ENCODE measurements at regions not wholly inside any gene's neighbourhood (a gene's known extent, or its start where the extent isn't known, plus 50 kb on each side); places are given as distances from the start of the nearest gene placed in this dataset.

DNA sequence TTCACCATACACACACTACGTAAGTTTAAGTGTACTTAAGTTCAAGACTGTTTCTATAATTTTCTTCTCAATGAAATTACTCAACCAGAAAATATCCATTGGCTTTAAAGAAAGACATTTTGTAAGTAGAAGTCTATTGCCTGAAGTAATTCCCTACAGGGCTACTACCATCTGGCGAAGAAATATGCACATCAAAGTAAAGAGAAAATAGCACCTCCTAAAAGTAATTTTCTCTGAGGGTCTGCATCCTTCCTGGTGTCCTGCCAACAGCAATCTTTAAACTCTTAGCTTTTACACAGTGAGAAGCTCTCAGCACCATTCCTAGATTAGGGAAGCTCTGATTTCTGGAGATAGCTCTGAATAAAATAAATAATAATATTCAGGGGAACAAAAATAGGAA is 498.5 kb upstream of the TYRP1 start:
- TF ChIP-seq, protein P1, sequence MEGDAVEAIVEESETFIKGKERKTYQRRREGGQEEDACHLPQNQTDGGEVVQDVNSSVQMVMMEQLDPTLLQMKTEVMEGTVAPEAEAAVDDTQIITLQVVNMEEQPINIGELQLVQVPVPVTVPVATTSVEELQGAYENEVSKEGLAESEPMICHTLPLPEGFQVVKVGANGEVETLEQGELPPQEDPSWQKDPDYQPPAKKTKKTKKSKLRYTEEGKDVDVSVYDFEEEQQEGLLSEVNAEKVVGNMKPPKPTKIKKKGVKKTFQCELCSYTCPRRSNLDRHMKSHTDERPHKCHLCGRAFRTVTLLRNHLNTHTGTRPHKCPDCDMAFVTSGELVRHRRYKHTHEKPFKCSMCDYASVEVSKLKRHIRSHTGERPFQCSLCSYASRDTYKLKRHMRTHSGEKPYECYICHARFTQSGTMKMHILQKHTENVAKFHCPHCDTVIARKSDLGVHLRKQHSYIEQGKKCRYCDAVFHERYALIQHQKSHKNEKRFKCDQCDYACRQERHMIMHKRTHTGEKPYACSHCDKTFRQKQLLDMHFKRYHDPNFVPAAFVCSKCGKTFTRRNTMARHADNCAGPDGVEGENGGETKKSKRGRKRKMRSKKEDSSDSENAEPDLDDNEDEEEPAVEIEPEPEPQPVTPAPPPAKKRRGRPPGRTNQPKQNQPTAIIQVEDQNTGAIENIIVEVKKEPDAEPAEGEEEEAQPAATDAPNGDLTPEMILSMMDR (IDR thresholded peaks at IDR 0.05) = no peak
- TF ChIP-seq POLR2A (IDR thresholded peaks at IDR 0.05) = no peak
- no peaks in the 10 kb centered on the region for H3K36me3 ChIP-seq
- H3K27ac ChIP-seq = no peak overlapping the region
- H3K4me1 ChIP-seq = no peaks in the 10 kb centered on the region
- no peaks in the 10 kb centered on the region for H3K9me3 ChIP-seq
- no peaks in the 10 kb centered on the region for H3K27me3 ChIP-seq
- no peak overlapping the region for H3K4me3 ChIP-seq
- DNase-seq = no peak

DNA sequence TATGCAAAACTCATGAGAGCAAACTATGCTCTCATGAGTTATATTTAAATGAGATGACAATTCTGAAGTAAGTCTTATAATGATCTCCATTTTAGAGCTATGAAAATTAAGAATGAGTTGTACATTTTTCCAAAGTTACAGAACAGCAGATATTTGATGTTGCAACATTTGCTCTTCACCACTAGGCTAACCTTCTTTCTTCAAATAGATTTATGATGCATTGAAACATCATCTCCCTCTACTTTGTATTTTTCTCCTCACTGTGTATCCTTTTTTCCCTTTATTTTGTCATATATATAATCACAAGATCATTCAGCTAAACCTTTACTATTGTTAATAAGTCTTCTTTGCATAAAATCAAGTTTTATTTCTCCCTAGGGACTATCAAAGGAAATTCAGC is 497.7 kb upstream of the TYRP1 start:
- Histone ChIP-seq H3K27ac (no peak overlapping the region), H3K4me1 (no peaks in the 10 kb centered on the region), H3K4me3 (no peak overlapping the region), H3K27me3 (no peaks in the 10 kb centered on the region), H3K36me3 (no peaks in the 10 kb centered on the region), H3K9me3 (no peaks in the 10 kb centered on the region)
- no peak for TF ChIP-seq POLR2A (IDR thresholded peaks at IDR 0.05)
- DNase-seq = no peak

DNA sequence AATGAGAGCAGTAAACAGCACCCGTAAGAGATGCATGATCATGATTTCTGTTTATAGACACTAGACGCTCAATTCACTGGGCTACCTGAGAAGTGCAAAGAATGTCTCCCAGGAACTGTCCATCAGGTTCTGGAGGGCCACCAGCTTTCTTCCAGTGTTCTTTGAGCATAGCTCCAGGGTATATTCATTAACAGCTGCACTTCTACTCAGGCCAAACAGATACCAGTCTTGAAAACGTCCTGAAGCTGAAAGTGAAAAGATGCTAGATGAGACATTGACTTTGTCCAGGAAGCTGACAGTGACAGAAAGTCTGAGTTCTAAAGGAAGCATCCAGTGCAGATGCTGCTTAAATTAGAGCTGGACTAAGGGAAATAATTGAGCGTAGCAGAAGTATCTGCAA is 488.7 kb upstream of the TYRP1 start:
- Histone ChIP-seq H3K27ac (no peak overlapping the region), H3K36me3 (no peaks in the 10 kb centered on the region), H3K4me3 (no peak overlapping the region), H3K9me3 (no peaks in the 10 kb centered on the region), H3K4me1 (no peaks in the 10 kb centered on the region), H3K27me3 (no peaks in the 10 kb centered on the region)
- TF ChIP-seq POLR2A (IDR thresholded peaks at IDR 0.05) = no peak
- TF ChIP-seq, protein P1 (IDR thresholded peaks at IDR 0.05) = no peak
- no peak for DNase-seq

DNA sequence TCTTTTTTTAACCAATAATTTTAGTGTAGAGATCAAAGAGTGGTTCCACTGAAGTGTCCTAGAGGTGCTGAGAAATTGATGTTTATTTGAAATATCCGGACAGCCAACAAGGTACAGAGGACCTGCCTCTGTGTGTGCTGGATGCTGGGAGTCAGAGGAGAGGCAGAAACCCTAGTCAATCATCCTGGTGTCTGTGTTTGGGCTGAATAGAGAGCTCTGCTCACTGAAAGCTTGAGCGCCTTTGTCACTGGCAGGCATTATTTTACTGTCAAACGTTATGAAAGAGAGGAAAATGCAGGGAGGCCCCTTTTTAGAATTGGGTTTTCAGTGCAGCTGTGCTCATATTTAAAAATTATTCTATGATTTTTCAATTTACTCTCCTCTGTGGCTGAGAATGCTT is 480.3 kb upstream of the TYRP1 start:
- Histone ChIP-seq H3K9me3 (no peaks in the 10 kb centered on the region), H3K27ac (no peak overlapping the region), H3K27me3 (no peaks in the 10 kb centered on the region), H3K4me1 (no peaks in the 10 kb centered on the region), H3K4me3 (no peak overlapping the region), H3K36me3 (no peaks in the 10 kb centered on the region)
- TF ChIP-seq, protein P1 (IDR thresholded peaks at IDR 0.05) = no peak
- TF ChIP-seq POLR2A (IDR thresholded peaks at IDR 0.05) = no peak
- DNase-seq = no peak

DNA sequence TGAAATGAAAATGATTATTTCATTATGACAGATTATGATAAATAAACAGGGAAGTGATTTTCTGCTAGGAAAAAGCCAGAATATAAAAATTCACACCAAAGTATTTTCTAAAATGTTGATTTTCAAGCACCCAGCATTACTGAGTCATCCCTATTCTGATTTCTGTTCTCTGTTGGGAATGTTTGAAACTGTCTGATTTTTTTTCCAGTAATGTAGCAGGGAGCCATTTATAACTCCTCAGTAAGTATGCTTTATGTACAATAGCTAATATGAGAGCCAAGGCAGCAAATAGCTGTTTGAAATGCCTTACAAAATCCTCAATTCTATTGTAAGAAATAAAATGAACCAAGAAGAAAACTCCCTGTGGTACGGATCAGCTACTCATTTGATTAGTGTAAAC is 471.7 kb upstream of the TYRP1 start:
- Histone ChIP-seq H3K36me3 (no peaks in the 10 kb centered on the region), H3K9me3 (no peaks in the 10 kb centered on the region), H3K4me1 (no peaks in the 10 kb centered on the region), H3K27me3 (no peaks in the 10 kb centered on the region), H3K27ac (no peak overlapping the region), H3K4me3 (no peak overlapping the region)
- DNase-seq = no peak
- TF ChIP-seq, protein P1 (IDR thresholded peaks at IDR 0.05) = no peak
- no peak for TF ChIP-seq POLR2A (IDR thresholded peaks at IDR 0.05)

DNA sequence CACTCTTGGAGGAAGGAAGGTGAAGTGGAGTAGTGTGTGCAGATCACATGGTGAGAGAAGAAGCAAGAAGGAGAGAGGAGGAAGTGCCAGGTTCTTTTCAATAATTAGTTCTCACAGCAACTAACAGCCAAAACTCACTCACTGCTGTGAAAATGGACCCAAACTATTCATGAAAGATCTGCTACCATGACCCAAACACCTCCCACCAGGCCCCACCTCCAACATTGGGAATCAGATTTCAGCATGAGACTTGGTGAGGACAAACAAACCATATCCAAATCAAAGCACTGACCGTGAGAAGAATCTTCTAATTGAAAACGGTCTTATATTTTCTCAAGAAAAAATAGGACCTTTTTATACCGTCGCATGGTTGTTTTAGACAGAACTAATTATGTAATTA is 468.7 kb upstream of the TYRP1 start:
- H3K27ac ChIP-seq = no peak overlapping the region
- no peak for DNase-seq
- H3K27me3 ChIP-seq = no peaks in the 10 kb centered on the region
- no peaks in the 10 kb centered on the region for H3K4me1 ChIP-seq
- H3K9me3 ChIP-seq = no peaks in the 10 kb centered on the region
- H3K4me3 ChIP-seq = no peak overlapping the region
- no peaks in the 10 kb centered on the region for H3K36me3 ChIP-seq
- no peak for TF ChIP-seq POLR2A (IDR thresholded peaks at IDR 0.05)
- TF ChIP-seq, protein P1 (IDR thresholded peaks at IDR 0.05) = no peak
